ENCODE measurements at regions not wholly inside any gene's neighbourhood (a gene's known extent, or its start where the extent isn't known, plus 50 kb on each side); places are given as distances from the start of the nearest gene placed in this dataset.

DNA sequence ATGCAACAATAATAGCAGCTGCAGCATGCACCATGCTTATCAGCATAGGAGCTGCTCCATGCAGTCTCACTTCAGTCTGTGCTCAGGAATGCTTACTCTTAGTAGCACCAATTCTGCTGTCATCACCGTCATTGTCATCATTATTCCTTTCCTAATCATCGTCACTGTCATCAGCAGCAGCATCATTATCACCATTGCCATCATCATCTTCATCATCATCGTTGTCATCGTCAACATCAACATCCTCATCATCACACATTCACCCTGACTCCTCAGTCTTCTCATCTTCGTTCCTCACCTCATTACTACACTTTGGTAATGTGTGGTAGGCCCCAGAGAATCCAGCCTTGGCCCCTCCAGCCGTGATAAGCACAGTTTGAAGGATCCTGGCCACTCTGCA lies 545.0 kb downstream of the TNS3 start:
- no peak for TF ChIP-seq CTCF (IDR thresholded peaks at IDR 0.05; ENCODE audit: low read depth, low read length)
- H3K4me3 ChIP-seq (ENCODE audit: low read depth, low read length) = no peak overlapping the region

DNA sequence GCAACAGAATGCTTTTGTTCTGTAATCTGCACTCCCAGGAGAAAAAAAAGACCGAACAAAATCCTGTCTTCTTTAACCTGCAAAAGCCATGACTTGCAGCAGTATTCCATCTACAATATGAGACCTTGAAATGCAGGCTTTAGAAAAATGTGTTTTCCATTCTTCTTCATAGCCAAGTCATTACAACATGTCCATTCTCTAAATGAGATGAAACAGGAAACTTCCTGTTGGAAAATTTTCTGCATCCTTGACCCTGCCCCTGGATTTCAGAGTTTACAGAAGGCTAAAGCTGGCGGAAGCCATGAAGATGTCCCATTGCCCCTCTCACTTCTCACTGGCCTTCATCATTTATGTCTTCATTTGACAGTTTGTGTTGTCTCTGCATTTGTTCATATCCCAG lies 546.4 kb downstream of the TNS3 start:
- H3K4me3 ChIP-seq (ENCODE audit: low read depth, low read length) = no peak overlapping the region
- no peak for TF ChIP-seq CTCF (IDR thresholded peaks at IDR 0.05; ENCODE audit: low read depth, low read length)

- no peak for TF ChIP-seq CTCF (IDR thresholded peaks at IDR 0.05; ENCODE audit: low read depth, low read length)
- H3K4me3 ChIP-seq (ENCODE audit: low read depth, low read length) = no peak overlapping the region
These were observed 547.7 kb downstream of the TNS3 start for GRCh38 chr7:47034180-47034579.

DNA sequence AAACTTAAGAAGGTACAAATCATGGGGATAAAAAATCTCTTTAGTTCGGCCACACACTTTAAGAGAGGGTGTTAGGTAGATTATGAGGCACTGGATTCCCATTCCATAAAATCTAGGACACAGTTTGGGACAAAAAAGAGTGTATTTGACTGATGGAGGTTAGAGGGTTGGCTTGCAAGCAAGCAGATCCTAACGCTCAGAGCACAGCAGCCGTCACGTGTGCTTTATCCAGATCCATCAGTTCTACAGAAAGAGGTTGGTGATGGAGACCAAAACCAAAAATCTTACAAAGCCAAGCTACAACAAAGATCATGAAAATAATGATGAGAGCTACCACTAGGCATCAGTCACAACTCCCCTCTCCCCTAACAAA lies 549.4 kb downstream of the TNS3 start:
- no peak for TF ChIP-seq CTCF (IDR thresholded peaks at IDR 0.05; ENCODE audit: low read depth, low read length)
- no peak overlapping the region for H3K4me3 ChIP-seq (ENCODE audit: low read depth, low read length)

DNA sequence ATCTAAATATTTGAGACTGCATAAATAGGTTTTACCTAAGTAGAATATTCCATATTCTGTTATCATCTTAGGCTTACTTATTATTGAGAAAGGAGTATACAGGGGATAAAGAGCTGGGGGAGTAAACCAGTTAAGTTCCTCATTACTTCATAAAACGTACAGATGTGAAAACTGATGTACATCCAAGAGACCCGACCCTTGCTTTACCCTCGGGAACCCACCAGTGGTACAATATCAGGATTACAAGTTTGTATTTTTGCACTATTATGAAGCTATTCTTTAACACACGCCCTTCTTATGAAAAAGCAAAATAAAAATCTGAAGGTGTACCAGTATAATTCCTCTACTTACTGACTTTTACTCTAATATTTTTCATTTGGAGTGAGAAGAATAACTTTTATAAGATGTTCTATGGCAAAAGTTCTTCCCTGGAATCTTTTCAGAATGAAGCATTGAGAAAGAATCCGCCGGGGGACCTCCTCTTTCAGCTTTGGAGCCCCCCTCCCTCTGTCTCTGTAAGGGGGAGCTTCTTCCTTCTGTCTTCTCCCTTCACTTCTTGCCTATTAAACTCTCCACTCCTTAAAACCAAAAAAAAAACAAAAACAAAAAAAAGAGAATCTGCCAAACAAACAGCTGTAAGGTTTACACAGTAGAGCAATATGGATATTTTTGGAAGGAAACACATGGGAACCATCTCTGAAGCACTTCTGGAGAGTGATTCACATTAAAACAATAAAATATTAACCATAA lies 550.0 kb downstream of the TNS3 start:
- TF ChIP-seq CTCF (IDR thresholded peaks at IDR 0.05; ENCODE audit: low read depth, low read length) = no peak
- H3K4me3 ChIP-seq (ENCODE audit: low read depth, low read length) = no peak overlapping the region

GRCh38 chr7:47028284-47028683 lies 553.6 kb downstream of the TNS3 start:
- no peak for TF ChIP-seq CTCF (IDR thresholded peaks at IDR 0.05; ENCODE audit: low read depth, low read length)

GRCh38 chr7:47027695-47028240 lies 554.1 kb downstream of the TNS3 start:
- TF ChIP-seq CTCF (IDR thresholded peaks at IDR 0.05; ENCODE audit: low read depth, low read length) = no peak

More at GRCh38 chr7:47028284-47028683, 553.6 kb downstream of the TNS3 start:
- H3K4me3 ChIP-seq (ENCODE audit: low read depth, low read length) = no peak overlapping the region

More at GRCh38 chr7:47027695-47028240, 554.1 kb downstream of the TNS3 start:
- no peak overlapping the region for H3K4me3 ChIP-seq (ENCODE audit: low read depth, low read length)

Data from WI38 (cell line).